SHP77 (cell line): ENCODE measurements at regions not wholly inside any gene's neighbourhood (a gene's known extent, or its start where the extent isn't known, plus 50 kb on each side); places are given as distances from the start of the nearest gene placed in this dataset.

Source experiments
- DNase-seq, 2 experiments: peaks; one replicate each; lab custom pipeline; 2025; lab: John Stamatoyannopoulos, UW

- peak; percentile 58 to 76 for DNase-seq
Measured at GRCh38 chr12:65556676-65557437, 267.4 kb upstream of the HMGA2 start.

DNA sequence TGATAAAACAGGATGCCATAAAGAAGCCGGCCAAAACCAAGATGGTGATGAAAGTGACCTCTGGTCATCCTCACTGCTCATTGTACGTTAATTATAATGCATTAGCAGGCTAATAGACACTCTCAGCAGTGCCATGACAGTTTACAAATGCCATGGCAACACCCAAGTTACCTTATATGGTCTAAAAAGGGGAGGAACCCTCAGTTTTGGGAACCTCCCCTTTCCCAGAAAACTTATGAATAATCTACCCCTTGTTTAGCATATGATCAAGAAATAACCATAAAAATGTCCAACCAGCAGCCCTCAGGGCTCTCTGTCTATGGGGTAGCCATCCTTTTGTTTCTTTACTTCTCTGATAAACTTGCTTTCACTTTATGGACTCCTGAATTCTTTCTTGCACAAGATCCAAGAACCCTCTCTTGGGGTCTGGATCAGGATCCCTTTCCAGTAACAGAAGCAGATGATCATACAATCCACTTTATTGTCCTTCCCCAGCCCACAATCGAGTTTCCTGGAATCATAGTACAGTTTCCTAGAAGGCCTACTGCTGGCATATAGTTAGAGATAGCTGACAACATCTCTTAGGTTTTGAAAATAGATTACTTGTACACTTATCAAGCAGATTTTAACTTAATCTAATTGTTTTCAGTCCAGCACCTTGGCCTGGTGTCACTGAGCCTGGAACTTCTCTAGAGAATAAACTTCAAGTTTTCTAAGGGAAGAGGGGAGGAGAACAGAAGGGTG lies 266.7 kb upstream of the HMGA2 start:
- no peak for DNase-seq

DNA sequence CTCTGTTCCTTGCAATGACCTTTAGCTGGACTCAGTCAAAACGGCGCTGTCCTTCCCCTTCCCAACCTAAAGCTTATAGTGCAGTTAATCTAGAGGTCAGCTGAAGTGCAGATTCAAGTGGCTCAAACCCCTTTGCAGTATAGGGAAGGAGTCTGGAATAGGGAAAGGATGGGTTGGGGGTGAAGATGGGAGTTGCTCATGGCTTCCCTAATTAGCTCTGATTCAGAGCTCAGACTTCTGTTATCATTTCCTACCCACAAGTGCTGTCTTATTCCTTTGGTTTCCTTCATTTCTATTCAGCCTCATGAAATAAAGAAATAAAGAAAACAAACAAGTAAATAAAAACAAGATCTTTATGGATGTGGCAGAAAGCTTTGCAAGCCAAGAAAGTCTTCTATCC lies 264.0 kb upstream of the HMGA2 start:
- DNase-seq: no peak

DNA sequence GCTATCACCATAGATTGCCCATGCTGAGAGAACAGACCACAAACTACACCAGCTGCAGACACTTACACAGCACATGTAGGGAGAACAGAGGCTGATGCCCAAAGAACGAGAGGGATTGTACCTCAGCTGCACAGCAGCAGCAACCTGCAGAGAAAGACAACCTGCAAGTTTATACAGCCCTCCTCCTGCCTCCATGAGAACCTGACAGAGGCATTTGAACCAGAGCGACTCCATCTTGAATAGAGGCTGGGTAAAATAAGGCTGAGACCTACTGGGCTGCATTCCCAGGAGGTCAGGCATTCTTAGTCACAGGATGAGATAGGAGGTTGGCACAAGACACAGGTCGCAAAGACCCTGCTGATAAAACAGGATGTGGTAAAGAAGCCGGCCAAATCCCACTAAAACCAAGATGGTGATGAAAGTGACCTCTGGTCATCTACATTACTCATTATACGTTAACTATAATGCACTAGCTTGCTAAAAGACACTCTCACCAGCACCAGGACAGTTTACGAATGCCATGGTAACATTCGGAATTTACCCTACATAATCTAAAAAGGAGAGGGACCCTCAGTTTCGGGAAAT lies 262.4 kb upstream of the HMGA2 start:
- DNase-seq: no peak

GRCh38 chr12:65565601-65566560 lies 258.4 kb upstream of the HMGA2 start:
- DNase-seq: no peak

- no peak for DNase-seq
Measured at GRCh38 chr12:65566751-65567150, 257.5 kb upstream of the HMGA2 start.

GRCh38 chr12:65567820-65568219 lies 256.5 kb upstream of the HMGA2 start:
- DNase-seq: no peak

- DNase-seq: no peak
Measured at GRCh38 chr12:65568517-65568916, 255.8 kb upstream of the HMGA2 start.

- DNase-seq: no peak
Measured at GRCh38 chr12:65570451-65571130, 253.7 kb upstream of the HMGA2 start.

GRCh38 chr12:65574867-65575266 lies 249.4 kb upstream of the HMGA2 start:
- no peak for DNase-seq

GRCh38 chr12:65584016-65584415 lies 240.3 kb upstream of the HMGA2 start:
- DNase-seq: no peak

- no peak for DNase-seq
Measured at GRCh38 chr12:65585648-65586602, 238.4 kb upstream of the HMGA2 start.

DNA sequence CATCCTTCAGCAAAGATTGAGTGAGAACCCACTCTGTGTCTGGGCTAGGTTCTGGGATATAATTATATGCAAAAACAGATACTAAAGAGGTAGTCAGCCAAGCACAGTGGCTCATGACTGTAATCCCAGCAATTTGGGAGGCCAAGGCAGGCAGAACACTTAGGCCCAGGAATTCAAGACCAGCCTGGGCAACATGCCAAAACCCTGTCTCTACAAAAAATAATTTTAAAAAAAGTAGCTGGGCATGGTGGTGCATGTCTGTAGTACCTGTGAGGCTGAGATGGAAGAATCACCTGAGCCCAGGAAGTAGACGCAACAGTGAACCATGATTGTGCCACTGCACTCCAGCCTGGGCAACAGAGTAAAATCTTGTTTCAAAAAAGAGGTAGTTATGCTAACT lies 237.5 kb upstream of the HMGA2 start:
- DNase-seq: no peak

GRCh38 chr12:65590318-65590717 lies 234.0 kb upstream of the HMGA2 start:
- DNase-seq: no peak

- no peak for DNase-seq
Measured at GRCh38 chr12:65592416-65592815, 231.9 kb upstream of the HMGA2 start.

DNA sequence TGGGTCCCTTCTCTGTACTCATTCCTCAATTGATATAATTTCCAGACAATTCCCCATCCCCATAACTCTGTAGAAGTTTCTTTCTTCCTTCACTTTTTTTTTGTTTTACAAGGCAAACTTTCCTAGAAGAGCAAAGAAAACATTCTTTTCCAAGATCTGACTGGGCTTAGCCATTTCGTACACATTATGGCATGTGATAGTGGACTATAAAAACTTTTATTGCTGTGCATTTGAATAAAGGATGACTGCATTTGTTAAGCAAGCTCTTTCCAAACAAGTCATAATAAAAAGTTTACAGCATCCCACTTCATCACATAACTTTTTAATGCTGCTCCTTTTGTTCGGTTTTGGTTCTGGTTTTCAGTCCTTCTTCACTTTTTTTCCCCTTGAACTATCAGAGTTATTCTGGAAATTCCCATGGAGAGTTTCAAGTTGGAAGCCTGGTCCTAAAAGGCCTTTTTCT lies 231.0 kb upstream of the HMGA2 start:
- no peak for DNase-seq

DNA sequence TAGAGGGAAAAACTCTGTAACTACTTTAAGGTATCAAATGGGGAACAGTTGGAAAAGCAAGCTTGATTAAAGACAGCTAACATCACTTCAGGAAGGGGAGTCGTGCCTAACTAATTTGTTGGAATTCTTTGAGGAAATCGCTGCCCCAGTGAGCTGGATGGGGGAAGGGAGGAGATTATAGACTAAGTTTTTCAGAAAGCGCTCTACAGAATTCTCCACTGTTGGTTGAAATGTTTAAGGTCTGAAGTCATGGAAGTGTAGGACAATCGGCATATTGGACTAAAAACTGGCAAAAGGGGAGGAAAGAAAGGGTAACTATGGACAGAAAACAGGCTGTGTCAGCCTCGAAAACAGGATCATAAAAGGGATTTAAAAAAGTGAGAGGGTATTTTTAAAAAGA lies 229.9 kb upstream of the HMGA2 start:
- DNase-seq: no peak

GRCh38 chr12:65595016-65595560 lies 229.2 kb upstream of the HMGA2 start:
- DNase-seq: no peak

DNA sequence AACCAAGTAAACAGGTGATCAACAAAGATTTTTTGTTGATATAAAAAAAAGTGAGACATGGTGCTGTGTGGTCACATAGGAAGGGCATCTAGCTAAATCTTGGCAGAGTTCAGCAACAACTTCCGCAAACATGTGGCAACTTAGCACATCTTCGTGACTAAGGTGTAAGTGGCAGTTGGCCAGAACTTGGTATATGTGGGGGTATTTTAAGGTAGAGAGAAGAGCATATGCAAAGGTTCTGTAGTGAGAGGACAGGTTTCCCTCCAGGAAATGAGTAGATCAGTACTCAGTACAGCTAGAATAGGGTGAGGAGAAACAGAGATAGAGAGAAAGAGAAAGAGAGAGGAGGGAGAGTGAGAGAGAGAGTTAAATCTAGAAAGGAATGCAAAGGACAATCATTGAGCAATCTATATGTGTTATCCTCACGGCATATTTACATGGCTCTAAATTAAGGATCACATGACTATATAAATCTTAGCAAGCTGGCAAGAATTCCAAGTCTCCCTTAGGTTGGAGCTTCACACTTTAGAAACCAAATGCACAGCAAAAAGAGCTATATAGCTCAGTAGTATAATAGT lies 227.7 kb upstream of the HMGA2 start:
- no peak for DNase-seq
